Suprapubic skin (tissue), 4 donors: ENCODE measurements at regions not wholly inside any gene's neighbourhood (a gene's known extent, or its start where the extent isn't known, plus 50 kb on each side); places are given as distances from the start of the nearest gene placed in this dataset.
"Not testable (repeated sequence)": the region's sequence is repeated elsewhere in the genome, so short reads cannot be mapped to it uniquely, and the experiment has no call there.

Source experiments
- EP300 ChIP-seq: sonication (generic); formaldehyde crosslinking; IDR thresholded peaks from one replicate; pipeline ENCODE4 v1.6.1; 2017; ENCODE audit warnings: antibody characterized with exemption
- POLR2A ChIP-seq, 2 donors: fragments of 450-650 bp; IDR thresholded peaks; one replicate each; pipeline ENCODE4 v1.6.1; 2017; ENCODE audit warnings: antibody characterized with exemption in 2 of 2, mild to moderate bottlenecking in 2 of 2, moderate library complexity in 2 of 2
- POLR2AphosphoS5 ChIP-seq, 3 donors: sonication (generic); formaldehyde crosslinking; IDR thresholded peaks; one replicate each; pipeline ENCODE4 v1.6.1; 2017; ENCODE audit warnings: antibody characterized with exemption in 3 of 3
- TF ChIP-seq, protein P1 (sequence below), 2 donors: fragments of 200-600 bp in 1 of 2; fragments of 450-650 bp in 1 of 2; sonication (generic) in 1 of 2; IDR thresholded peaks; one replicate each; pipeline ENCODE4 v1.5.1; 2016 to 2019; ENCODE audit warnings: antibody characterized with exemption in 2 of 2, mild to moderate bottlenecking in 1 of 2, moderate library complexity in 1 of 2

DNA sequence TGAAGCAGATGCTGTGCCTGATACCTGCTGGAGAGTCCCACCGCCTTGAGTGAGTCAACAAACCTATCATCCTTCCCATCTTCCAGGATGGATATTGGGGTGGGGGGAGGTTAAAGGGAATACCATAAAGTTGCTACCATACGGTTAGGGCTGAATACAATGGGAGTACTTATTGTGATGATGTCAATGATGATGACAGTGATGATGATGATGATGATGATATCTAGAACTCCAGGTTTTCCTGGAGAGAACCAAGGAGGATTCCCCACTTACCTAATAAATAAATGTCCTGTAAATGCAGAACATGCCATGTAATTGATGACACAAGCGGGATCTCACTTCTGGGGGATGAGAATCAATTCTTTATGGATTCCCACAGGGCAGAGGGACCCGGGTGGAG is 370.9 kb downstream of the BCL2L11 start:
- TF ChIP-seq, protein P1, sequence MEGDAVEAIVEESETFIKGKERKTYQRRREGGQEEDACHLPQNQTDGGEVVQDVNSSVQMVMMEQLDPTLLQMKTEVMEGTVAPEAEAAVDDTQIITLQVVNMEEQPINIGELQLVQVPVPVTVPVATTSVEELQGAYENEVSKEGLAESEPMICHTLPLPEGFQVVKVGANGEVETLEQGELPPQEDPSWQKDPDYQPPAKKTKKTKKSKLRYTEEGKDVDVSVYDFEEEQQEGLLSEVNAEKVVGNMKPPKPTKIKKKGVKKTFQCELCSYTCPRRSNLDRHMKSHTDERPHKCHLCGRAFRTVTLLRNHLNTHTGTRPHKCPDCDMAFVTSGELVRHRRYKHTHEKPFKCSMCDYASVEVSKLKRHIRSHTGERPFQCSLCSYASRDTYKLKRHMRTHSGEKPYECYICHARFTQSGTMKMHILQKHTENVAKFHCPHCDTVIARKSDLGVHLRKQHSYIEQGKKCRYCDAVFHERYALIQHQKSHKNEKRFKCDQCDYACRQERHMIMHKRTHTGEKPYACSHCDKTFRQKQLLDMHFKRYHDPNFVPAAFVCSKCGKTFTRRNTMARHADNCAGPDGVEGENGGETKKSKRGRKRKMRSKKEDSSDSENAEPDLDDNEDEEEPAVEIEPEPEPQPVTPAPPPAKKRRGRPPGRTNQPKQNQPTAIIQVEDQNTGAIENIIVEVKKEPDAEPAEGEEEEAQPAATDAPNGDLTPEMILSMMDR (IDR thresholded peaks at IDR 0.05) = not testable (repeated sequence)
- not testable (repeated sequence) for TF ChIP-seq POLR2A (IDR thresholded peaks at IDR 0.05); EP300; POLR2AphosphoS5 (IDR thresholded peaks at IDR 0.05)
